WTC11 (cell line): ENCODE measurements at regions not wholly inside any gene's neighbourhood (a gene's known extent, or its start where the extent isn't known, plus 50 kb on each side); places are given as distances from the start of the nearest gene placed in this dataset.

ENCODE experiments used
- ATAC-seq: fragments of 200-7000 bp; cut with Tn5 transposase; 2 replicates; pipeline ENCODE4 v1.10.0; 2021; ENCODE audit warnings: mild to moderate bottlenecking, moderate library complexity
- CTCF ChIA-PET: fragments of 300-600 bp; sonication (Branson Sonifier 250); formaldehyde crosslinking; loops from one replicate; lab custom pipeline; 2021; ENCODE audit warnings: antibody characterized with exemption; lab: Charles Lee
- POLR2A ChIA-PET: fragments of 350-600 bp; sonication (Branson Sonifier 250); formaldehyde crosslinking; loops from one replicate; lab custom pipeline; 2021; ENCODE audit warnings: antibody characterized with exemption; lab: Charles Lee
- DNase-seq: peaks from one replicate; pipeline ENCODE4 v3.0.0; 2021; ENCODE audit warnings: low spot score
- H3K27ac Mint-ChIP-seq: 2 replicates; pipeline ENCODE4 v1.8.0; 2021; ENCODE audit warnings: mixed read lengths
- H3K27me3 Mint-ChIP-seq: 2 replicates; pipeline ENCODE4 v1.8.0; 2021; ENCODE audit warnings: low read depth, mild to moderate bottlenecking, moderate library complexity, mixed read lengths
- H3K36me3 Mint-ChIP-seq: 2 replicates; pipeline ENCODE4 v1.8.0; 2021; ENCODE audit warnings: mixed read lengths
- H3K4me1 Mint-ChIP-seq: 2 replicates; pipeline ENCODE4 v1.8.0; 2022; ENCODE audit warnings: mixed read lengths
- H3K4me3 Mint-ChIP-seq: 2 replicates; pipeline ENCODE4 v1.8.0; 2021; ENCODE audit warnings: mild to moderate bottlenecking, moderate library complexity, mixed read lengths
- H3K9me3 Mint-ChIP-seq: 2 replicates; pipeline ENCODE4 v1.8.0; 2021; ENCODE audit warnings: mixed read lengths
- CREM ChIP-seq: sonication (generic); formaldehyde crosslinking; IDR thresholded peaks from 2 replicates; pipeline ENCODE4 v1.8.1; 2022; ENCODE audit warnings: mild to moderate bottlenecking, missing genetic modification reagents, moderate library complexity
- ETV6 ChIP-seq: sonication (generic); formaldehyde crosslinking; IDR thresholded peaks from 2 replicates; pipeline ENCODE4 v1.8.1; 2022; ENCODE audit warnings: mild to moderate bottlenecking, missing genetic modification reagents
- HMGA2 ChIP-seq: fragments of 250-450 bp; sonication (Bioruptor Pico); IDR thresholded peaks from 2 replicates; pipeline ENCODE4 v1.4.0; 2021; ENCODE audit warnings: mild to moderate bottlenecking, moderate library complexity
- NFE2L1 ChIP-seq: sonication (generic); formaldehyde crosslinking; IDR thresholded peaks from 2 replicates; pipeline ENCODE4 v1.8.1; 2023; ENCODE audit warnings: missing genetic modification reagents
- NR3C1 ChIP-seq: sonication (generic); formaldehyde crosslinking; conservative IDR thresholded peaks from 2 replicates; pipeline ENCODE4 v1.8.1; 2023; ENCODE audit warnings: low read depth, mild to moderate bottlenecking, missing genetic modification reagents
- RORB ChIP-seq: fragments of 250-450 bp; sonication (Bioruptor Pico); IDR thresholded peaks from 2 replicates; pipeline ENCODE4 v1.9.0; 2021; ENCODE audit warnings: mild to moderate bottlenecking
- SMAD3 ChIP-seq: sonication (generic); formaldehyde crosslinking; IDR thresholded peaks from 2 replicates; pipeline ENCODE4 v1.8.0; 2022; ENCODE audit warnings: missing genetic modification reagents, mild to moderate bottlenecking, borderline replicate concordance
- SOX15 ChIP-seq: fragments of 250-450 bp; sonication (Bioruptor Pico); IDR thresholded peaks from 2 replicates; pipeline ENCODE4 v1.9.0; 2021; ENCODE audit warnings: mild to moderate bottlenecking
- TEAD4 ChIP-seq: sonication (generic); formaldehyde crosslinking; IDR thresholded peaks from 2 replicates; pipeline ENCODE4 v1.8.0; 2022; ENCODE audit warnings: mild to moderate bottlenecking, missing genetic modification reagents
- ZBTB21 ChIP-seq: sonication (generic); formaldehyde crosslinking; IDR thresholded peaks from 2 replicates; pipeline ENCODE4 v1.8.1; 2023; ENCODE audit warnings: mild to moderate bottlenecking, missing genetic modification reagents, borderline replicate concordance
- ZNF121 ChIP-seq: sonication (generic); formaldehyde crosslinking; IDR thresholded peaks from 2 replicates; pipeline ENCODE4 v1.8.0; 2023; ENCODE audit warnings: missing genetic modification reagents
- ZNF219 ChIP-seq: sonication (generic); formaldehyde crosslinking; IDR thresholded peaks from 2 replicates; pipeline ENCODE4 v1.8.0; 2023; ENCODE audit warnings: missing genetic modification reagents, mild to moderate bottlenecking, borderline replicate concordance
- ZNF263 ChIP-seq: sonication (generic); formaldehyde crosslinking; IDR thresholded peaks from 2 replicates; pipeline ENCODE4 v1.8.1; 2022; ENCODE audit warnings: low read depth, mild to moderate bottlenecking, moderate library complexity, missing genetic modification reagents
- ZNF671 ChIP-seq: fragments of 250-450 bp; sonication (Bioruptor Pico); IDR thresholded peaks from 2 replicates; pipeline ENCODE4 v1.8.0; 2021; ENCODE audit warnings: mild to moderate bottlenecking
- TF ChIP-seq, protein P1 (sequence below): fragments of 250-450 bp; sonication (Bioruptor Pico); IDR thresholded peaks from 2 replicates; pipeline ENCODE4 v1.9.0; 2021; ENCODE audit warnings: mild to moderate bottlenecking
- TF ChIP-seq, protein P2 (sequence below): fragments of 250-450 bp; sonication (Bioruptor Pico); IDR thresholded peaks from 2 replicates; pipeline ENCODE4 v1.9.0; 2021; ENCODE audit warnings: moderate library complexity, mild to moderate bottlenecking, inconsistent platforms, borderline replicate concordance
- TF ChIP-seq, protein P3 (sequence below): sonication (generic); formaldehyde crosslinking; IDR thresholded peaks from 2 replicates; pipeline ENCODE4 v1.8.1; 2022; ENCODE audit warnings: mild to moderate bottlenecking, missing genetic modification reagents, moderate library complexity, borderline replicate concordance
- TF ChIP-seq, protein P4 (sequence below): sonication (generic); formaldehyde crosslinking; IDR thresholded peaks from 2 replicates; pipeline ENCODE4 v1.8.0; 2022; ENCODE audit warnings: missing genetic modification reagents
- TF ChIP-seq, protein P5 (sequence below): fragments of 250-450 bp; sonication (Bioruptor Pico); IDR thresholded peaks from 2 replicates; pipeline ENCODE4 v1.9.0; 2021; ENCODE audit warnings: mild to moderate bottlenecking, borderline replicate concordance
- TF ChIP-seq, protein P6 (sequence below): sonication (generic); formaldehyde crosslinking; IDR thresholded peaks from 2 replicates; pipeline ENCODE4 v1.8.1; 2023; ENCODE audit warnings: mild to moderate bottlenecking, missing genetic modification reagents, moderate library complexity
- TF ChIP-seq, protein P7 (sequence below): sonication (generic); formaldehyde crosslinking; IDR thresholded peaks from 2 replicates; pipeline ENCODE4 v1.8.0; 2022; ENCODE audit warnings: mild to moderate bottlenecking, missing genetic modification reagents
- TF ChIP-seq, protein P8 (sequence below): sonication (generic); formaldehyde crosslinking; IDR thresholded peaks from 2 replicates; pipeline ENCODE4 v1.8.1; 2022; ENCODE audit warnings: mild to moderate bottlenecking, moderate library complexity, missing genetic modification reagents

DNA sequence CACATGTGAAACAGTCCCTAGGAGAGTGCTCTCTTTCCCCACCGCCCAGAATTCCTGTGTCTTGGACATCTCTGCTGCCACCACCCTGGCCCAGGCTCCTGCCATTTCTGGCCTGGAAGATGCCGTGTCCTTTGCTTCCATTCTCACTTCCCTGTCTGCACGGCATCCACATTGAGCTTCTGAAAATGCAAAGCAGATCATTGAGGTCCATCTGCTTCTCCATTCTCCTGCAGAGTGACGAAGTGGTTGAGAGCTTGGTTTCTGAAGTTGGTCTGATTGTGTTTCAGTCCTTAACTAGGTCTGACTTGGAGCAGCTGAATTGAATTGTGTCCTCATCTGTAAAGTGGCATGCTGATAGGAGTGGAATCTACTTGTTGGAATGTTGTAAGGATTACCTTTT is 98.7 kb upstream of the MGAT5 start:
- ChIA-PET POLR2A (interaction anchor here (0.5 kb wide), 1 partner anchor 41 kb away, joined by 3 read pairs; no protein-coding TSS in a partner anchor), CTCF (no interaction called here)
- Mint-ChIP-seq H3K27ac (peak overlapping the region; percentile 23; the same call in 1 of the 2 replicates), H3K27me3 (no peaks in the 10 kb centered on the region), H3K4me3 (no peak overlapping the region), H3K9me3 (no peaks in the 10 kb centered on the region; the same call in 1 of the 2 replicates), H3K36me3 (peaks cover 5% of the 10 kb centered on the region; the same call in 1 of the 2 replicates), H3K4me1 (peaks cover 47% of the 10 kb centered on the region)
- TF ChIP-seq NFE2L1: no peak
- TF ChIP-seq SOX15: no peak
- TF ChIP-seq, protein P1, sequence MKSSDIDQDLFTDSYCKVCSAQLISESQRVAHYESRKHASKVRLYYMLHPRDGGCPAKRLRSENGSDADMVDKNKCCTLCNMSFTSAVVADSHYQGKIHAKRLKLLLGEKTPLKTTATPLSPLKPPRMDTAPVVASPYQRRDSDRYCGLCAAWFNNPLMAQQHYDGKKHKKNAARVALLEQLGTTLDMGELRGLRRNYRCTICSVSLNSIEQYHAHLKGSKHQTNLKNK (CRISPR knock-in tag): no peak
- TF ChIP-seq HMGA2 (CRISPR knock-in tag): no peak
- TF ChIP-seq CREM (CRISPR knock-in tag): no peak
- TF ChIP-seq ZNF263: no peak
- no peak for TF ChIP-seq NR3C1 (CRISPR knock-in tag)
- TF ChIP-seq ZNF121: no peak
- no peak for TF ChIP-seq ZNF671 (CRISPR knock-in tag)
- TF ChIP-seq, protein P2, sequence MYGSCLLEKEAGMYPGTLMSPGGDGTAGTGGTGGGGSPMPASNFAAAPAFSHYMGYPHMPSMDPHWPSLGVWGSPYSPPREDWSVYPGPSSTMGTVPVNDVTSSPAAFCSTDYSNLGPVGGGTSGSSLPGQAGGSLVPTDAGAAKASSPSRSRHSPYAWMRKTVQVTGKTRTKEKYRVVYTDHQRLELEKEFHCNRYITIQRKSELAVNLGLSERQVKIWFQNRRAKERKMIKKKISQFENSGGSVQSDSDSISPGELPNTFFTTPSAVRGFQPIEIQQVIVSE (CRISPR knock-in tag): no peak
- DNase-seq (no peak), ATAC-seq (no peak)

DNA sequence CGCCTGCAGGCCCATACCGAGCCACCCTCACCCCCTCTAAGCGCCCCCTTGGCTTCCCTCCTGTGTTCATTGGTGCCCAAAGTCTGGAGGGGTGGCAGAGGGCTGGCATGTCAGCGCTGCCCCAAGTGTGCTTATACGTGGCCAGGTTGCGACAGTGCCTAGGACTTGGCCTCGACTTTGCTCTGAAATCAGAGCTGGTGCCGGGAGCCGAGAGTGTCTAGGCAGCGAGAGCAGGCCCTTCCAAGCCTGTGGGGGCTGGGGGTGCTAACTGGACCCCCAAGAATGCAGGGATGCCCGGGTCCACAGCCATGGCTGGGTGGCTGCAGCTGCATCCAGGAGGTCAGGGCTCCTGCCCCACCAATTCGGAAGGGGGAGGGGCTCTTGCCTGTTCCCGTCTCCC is 95.6 kb upstream of the MGAT5 start:
- H3K4me1 Mint-ChIP-seq: peaks cover 69% of the 10 kb centered on the region
- ChIA-PET POLR2A (interaction anchor here (0.8 kb wide), 1 partner anchor 126 kb away, joined by 3 read pairs; no protein-coding TSS in a partner anchor), CTCF (no interaction called here)
- H3K27me3 Mint-ChIP-seq: no peaks in the 10 kb centered on the region
- no peak overlapping the region for H3K4me3 Mint-ChIP-seq
- H3K9me3 Mint-ChIP-seq: no peaks in the 10 kb centered on the region; the same call in 1 of the 2 replicates
- ATAC-seq (no peak), DNase-seq (no peak)
- H3K36me3 Mint-ChIP-seq: peaks cover 5% of the 10 kb centered on the region; the same call in 1 of the 2 replicates
- no peak overlapping the region for H3K27ac Mint-ChIP-seq
- TF ChIP-seq, protein P3, sequence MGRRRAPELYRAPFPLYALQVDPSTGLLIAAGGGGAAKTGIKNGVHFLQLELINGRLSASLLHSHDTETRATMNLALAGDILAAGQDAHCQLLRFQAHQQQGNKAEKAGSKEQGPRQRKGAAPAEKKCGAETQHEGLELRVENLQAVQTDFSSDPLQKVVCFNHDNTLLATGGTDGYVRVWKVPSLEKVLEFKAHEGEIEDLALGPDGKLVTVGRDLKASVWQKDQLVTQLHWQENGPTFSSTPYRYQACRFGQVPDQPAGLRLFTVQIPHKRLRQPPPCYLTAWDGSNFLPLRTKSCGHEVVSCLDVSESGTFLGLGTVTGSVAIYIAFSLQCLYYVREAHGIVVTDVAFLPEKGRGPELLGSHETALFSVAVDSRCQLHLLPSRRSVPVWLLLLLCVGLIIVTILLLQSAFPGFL: no peak
- TF ChIP-seq ZBTB21 (CRISPR knock-in tag) (no peak), ZNF219 (CRISPR knock-in tag) (no peak), ETV6 (CRISPR knock-in tag) (no peak), RORB (CRISPR knock-in tag) (no peak), TEAD4 (CRISPR knock-in tag) (no peak), NR3C1 (CRISPR knock-in tag) (no peak), CREM (CRISPR knock-in tag) (no peak), SMAD3 (CRISPR knock-in tag) (no peak)
- TF ChIP-seq, protein P4, sequence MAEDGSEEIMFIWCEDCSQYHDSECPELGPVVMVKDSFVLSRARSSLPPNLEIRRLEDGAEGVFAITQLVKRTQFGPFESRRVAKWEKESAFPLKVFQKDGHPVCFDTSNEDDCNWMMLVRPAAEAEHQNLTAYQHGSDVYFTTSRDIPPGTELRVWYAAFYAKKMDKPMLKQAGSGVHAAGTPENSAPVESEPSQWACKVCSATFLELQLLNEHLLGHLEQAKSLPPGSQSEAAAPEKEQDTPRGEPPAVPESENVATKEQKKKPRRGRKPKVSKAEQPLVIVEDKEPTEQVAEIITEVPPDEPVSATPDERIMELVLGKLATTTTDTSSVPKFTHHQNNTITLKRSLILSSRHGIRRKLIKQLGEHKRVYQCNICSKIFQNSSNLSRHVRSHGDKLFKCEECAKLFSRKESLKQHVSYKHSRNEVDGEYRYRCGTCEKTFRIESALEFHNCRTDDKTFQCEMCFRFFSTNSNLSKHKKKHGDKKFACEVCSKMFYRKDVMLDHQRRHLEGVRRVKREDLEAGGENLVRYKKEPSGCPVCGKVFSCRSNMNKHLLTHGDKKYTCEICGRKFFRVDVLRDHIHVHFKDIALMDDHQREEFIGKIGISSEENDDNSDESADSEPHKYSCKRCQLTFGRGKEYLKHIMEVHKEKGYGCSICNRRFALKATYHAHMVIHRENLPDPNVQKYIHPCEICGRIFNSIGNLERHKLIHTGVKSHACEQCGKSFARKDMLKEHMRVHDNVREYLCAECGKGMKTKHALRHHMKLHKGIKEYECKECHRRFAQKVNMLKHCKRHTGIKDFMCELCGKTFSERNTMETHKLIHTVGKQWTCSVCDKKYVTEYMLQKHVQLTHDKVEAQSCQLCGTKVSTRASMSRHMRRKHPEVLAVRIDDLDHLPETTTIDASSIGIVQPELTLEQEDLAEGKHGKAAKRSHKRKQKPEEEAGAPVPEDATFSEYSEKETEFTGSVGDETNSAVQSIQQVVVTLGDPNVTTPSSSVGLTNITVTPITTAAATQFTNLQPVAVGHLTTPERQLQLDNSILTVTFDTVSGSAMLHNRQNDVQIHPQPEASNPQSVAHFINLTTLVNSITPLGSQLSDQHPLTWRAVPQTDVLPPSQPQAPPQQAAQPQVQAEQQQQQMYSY (CRISPR knock-in tag): no peak
- TF ChIP-seq, protein P5, sequence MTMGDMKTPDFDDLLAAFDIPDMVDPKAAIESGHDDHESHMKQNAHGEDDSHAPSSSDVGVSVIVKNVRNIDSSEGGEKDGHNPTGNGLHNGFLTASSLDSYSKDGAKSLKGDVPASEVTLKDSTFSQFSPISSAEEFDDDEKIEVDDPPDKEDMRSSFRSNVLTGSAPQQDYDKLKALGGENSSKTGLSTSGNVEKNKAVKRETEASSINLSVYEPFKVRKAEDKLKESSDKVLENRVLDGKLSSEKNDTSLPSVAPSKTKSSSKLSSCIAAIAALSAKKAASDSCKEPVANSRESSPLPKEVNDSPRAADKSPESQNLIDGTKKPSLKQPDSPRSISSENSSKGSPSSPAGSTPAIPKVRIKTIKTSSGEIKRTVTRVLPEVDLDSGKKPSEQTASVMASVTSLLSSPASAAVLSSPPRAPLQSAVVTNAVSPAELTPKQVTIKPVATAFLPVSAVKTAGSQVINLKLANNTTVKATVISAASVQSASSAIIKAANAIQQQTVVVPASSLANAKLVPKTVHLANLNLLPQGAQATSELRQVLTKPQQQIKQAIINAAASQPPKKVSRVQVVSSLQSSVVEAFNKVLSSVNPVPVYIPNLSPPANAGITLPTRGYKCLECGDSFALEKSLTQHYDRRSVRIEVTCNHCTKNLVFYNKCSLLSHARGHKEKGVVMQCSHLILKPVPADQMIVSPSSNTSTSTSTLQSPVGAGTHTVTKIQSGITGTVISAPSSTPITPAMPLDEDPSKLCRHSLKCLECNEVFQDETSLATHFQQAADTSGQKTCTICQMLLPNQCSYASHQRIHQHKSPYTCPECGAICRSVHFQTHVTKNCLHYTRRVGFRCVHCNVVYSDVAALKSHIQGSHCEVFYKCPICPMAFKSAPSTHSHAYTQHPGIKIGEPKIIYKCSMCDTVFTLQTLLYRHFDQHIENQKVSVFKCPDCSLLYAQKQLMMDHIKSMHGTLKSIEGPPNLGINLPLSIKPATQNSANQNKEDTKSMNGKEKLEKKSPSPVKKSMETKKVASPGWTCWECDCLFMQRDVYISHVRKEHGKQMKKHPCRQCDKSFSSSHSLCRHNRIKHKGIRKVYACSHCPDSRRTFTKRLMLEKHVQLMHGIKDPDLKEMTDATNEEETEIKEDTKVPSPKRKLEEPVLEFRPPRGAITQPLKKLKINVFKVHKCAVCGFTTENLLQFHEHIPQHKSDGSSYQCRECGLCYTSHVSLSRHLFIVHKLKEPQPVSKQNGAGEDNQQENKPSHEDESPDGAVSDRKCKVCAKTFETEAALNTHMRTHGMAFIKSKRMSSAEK (CRISPR knock-in tag): no peak
- TF ChIP-seq, protein P6, sequence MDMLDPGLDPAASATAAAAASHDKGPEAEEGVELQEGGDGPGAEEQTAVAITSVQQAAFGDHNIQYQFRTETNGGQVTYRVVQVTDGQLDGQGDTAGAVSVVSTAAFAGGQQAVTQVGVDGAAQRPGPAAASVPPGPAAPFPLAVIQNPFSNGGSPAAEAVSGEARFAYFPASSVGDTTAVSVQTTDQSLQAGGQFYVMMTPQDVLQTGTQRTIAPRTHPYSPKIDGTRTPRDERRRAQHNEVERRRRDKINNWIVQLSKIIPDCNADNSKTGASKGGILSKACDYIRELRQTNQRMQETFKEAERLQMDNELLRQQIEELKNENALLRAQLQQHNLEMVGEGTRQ (CRISPR knock-in tag): no peak
- TF ChIP-seq, protein P7, sequence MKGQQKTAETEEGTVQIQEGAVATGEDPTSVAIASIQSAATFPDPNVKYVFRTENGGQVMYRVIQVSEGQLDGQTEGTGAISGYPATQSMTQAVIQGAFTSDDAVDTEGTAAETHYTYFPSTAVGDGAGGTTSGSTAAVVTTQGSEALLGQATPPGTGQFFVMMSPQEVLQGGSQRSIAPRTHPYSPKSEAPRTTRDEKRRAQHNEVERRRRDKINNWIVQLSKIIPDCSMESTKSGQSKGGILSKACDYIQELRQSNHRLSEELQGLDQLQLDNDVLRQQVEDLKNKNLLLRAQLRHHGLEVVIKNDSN (CRISPR knock-in tag): no peak
- TF ChIP-seq, protein P8, sequence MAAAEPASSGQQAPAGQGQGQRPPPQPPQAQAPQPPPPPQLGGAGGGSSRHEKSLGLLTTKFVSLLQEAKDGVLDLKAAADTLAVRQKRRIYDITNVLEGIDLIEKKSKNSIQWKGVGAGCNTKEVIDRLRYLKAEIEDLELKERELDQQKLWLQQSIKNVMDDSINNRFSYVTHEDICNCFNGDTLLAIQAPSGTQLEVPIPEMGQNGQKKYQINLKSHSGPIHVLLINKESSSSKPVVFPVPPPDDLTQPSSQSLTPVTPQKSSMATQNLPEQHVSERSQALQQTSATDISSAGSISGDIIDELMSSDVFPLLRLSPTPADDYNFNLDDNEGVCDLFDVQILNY: no peak
